HEK293T (cell line): ENCODE measurements at regions not wholly inside any gene's neighbourhood (a gene's known extent, or its start where the extent isn't known, plus 50 kb on each side); places are given as distances from the start of the nearest gene placed in this dataset.

Experiments
- ARNT ChIP-seq: fragments of 450-650 bp; IDR thresholded peaks from 2 replicates; pipeline ENCODE4 v1.6.1; 2017; ENCODE audit warnings: mild to moderate bottlenecking
- BHLHE40 ChIP-seq: fragments of 450-650 bp; IDR thresholded peaks from 2 replicates; pipeline ENCODE4 v1.6.1; 2016; ENCODE audit warnings: mild to moderate bottlenecking, moderate library complexity, borderline replicate concordance
- ELF4 ChIP-seq: fragments of 450-650 bp; IDR thresholded peaks from 2 replicates; pipeline ENCODE4 v1.6.1; 2017; ENCODE audit warnings: antibody characterized with exemption
- FOXA1 ChIP-seq: fragments of 450-650 bp; IDR thresholded peaks from 2 replicates; pipeline ENCODE4 v1.6.1; 2016; ENCODE audit warnings: mild to moderate bottlenecking
- FOXK2 ChIP-seq: fragments of 450-650 bp; IDR thresholded peaks from 2 replicates; pipeline ENCODE4 v1.6.1; 2016; ENCODE audit warnings: mild to moderate bottlenecking
- FOXM1 ChIP-seq: fragments of 450-650 bp; IDR thresholded peaks from 2 replicates; pipeline ENCODE4 v1.6.1; 2017; ENCODE audit warnings: mild to moderate bottlenecking, borderline replicate concordance
- LEF1 ChIP-seq: fragments of 450-650 bp; IDR thresholded peaks from 2 replicates; pipeline ENCODE4 v1.6.1; 2017; ENCODE audit warnings: mild to moderate bottlenecking, borderline replicate concordance
- SP1 ChIP-seq: fragments of 450-650 bp; IDR thresholded peaks from 2 replicates; pipeline ENCODE4 v1.6.1; 2017
- SUZ12 ChIP-seq: fragments of 450-650 bp; IDR thresholded peaks from 2 replicates; pipeline ENCODE4 v1.6.1; 2016; ENCODE audit warnings: mild to moderate bottlenecking
- TARDBP ChIP-seq: fragments of 450-650 bp; IDR thresholded peaks from 2 replicates; pipeline ENCODE4 v1.6.1; 2016
- TF ChIP-seq, protein P1 (sequence below): fragments of 450-650 bp; IDR thresholded peaks from 2 replicates; pipeline ENCODE4 v1.6.1; 2016

DNA sequence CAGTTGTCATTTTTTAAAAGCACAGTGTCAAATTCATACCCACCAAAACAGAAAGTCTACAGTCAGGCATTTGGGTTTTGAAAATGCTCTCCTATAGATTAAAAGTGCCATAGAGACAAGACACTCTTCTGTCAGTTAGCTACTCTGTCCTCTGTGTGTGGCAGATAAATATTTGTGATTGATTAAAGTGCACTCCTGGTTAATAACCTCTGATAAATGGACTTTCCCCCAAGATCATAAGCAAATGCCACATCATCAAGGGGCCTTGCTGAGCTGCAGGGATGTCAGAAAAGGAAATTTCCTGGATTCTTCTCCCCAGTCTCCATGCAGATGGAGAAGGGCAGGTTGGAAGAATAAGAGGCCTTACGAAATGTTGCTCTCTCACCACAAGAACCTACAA is 1329.5 kb upstream of the TMEM132C start:
- TF ChIP-seq FOXK2, result no peak
- no peak for TF ChIP-seq FOXM1
- TF ChIP-seq SUZ12, result no peak
- TF ChIP-seq, protein P1, sequence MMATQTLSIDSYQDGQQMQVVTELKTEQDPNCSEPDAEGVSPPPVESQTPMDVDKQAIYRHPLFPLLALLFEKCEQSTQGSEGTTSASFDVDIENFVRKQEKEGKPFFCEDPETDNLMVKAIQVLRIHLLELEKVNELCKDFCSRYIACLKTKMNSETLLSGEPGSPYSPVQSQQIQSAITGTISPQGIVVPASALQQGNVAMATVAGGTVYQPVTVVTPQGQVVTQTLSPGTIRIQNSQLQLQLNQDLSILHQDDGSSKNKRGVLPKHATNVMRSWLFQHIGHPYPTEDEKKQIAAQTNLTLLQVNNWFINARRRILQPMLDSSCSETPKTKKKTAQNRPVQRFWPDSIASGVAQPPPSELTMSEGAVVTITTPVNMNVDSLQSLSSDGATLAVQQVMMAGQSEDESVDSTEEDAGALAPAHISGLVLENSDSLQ, result no peak
- no peak for TF ChIP-seq ELF4
- TF ChIP-seq ARNT, result no peak
- no peak for TF ChIP-seq SP1
- TF ChIP-seq LEF1, result no peak
- TF ChIP-seq BHLHE40, result no peak
- no peak for TF ChIP-seq TARDBP
- no peak for TF ChIP-seq FOXA1
